Stimulated activated CD8-positive, alpha-beta memory T cell treated with anti-CD3 and anti-CD28 coated beads, Interleukin-4, amount 100 ng/mL, for 48 hours (primary cell): ENCODE measurements at regions not wholly inside any gene's neighbourhood (a gene's known extent, or its start where the extent isn't known, plus 50 kb on each side); places are given as distances from the start of the nearest gene placed in this dataset.

ENCODE experiments used
- DNase-seq: peaks from one replicate; pipeline ENCODE4 v3.0.0-alpha.2; 2020

DNA sequence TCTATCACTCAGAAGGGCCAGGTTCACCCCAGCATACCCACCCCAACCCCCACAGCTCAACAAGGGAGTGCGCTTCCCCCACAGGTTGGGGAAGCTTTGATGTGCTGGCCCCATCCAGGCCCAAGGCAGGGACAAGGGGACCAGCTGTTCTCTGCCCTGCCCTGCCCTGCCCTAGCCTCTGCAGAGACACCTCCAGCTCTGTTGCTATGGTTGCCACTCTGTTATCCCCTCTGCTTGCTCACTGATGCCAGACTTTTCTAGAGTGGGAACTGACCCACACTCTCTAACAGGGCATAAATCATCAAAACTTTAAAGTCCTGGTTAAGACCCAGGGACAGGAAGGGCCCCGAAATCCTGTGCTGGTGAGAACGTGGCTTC, 50.4 kb upstream of the ENPP7 start:
- no peak for DNase-seq

DNA sequence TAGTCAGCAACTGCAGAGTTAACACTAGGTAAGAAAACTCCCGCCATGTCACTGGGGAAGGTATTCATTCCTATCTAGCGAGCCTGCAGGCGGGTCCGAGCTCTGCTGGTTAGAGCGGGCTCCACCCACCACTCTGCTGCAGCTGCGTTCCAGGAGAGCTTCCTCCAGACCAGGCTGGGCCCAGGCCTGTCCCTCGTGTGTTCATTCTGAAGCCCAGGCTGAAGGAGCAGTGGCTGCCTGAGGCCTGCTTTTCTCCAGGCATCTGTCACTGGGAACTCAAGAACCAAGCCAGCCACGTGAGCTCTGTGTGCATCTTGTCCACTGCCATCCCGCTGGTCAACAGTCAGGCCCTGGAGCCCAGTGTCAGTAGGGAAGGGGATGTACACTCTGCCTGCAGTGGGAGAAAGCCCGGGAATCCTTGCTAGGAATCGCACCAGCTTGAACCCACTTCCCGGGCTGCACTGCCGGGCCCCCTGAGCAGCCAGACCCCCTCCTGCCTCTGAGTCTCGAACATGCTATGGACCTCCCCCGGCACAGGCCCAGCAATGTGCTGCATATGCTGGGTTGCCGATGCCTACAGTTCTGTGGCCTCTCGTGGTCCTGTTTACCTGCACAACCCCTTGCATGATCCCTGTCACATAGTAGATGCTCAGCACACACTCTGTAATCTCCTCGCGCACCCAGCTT, 51.0 kb upstream of the ENPP7 start:
- DNase-seq = no peak

DNA sequence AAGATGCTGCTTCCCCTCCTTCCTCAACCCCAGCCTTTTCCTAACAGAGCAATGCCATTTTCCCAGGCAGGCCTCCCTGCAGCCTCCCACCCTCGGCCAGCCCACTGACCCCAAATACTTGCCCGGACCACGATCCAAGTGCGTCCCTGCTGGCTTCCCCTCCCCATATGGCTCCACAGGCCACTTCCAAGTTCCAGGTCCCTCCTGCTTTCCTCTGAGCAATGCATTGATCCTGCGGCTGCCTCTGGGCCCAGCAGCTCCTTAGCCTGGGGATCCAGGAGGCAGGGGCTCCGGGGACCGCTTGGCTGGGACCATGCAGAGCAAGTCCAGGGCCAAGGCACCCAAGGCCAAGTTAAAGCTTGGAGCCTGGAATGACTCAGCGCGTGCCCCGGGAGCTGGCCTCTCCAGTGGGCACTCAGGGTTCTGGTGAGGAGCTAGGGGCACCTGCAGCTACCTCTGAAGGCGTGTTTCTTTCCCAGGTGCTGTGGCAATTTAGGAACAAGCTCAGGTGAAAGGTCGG, 51.9 kb upstream of the ENPP7 start:
- no peak for DNase-seq

DNA sequence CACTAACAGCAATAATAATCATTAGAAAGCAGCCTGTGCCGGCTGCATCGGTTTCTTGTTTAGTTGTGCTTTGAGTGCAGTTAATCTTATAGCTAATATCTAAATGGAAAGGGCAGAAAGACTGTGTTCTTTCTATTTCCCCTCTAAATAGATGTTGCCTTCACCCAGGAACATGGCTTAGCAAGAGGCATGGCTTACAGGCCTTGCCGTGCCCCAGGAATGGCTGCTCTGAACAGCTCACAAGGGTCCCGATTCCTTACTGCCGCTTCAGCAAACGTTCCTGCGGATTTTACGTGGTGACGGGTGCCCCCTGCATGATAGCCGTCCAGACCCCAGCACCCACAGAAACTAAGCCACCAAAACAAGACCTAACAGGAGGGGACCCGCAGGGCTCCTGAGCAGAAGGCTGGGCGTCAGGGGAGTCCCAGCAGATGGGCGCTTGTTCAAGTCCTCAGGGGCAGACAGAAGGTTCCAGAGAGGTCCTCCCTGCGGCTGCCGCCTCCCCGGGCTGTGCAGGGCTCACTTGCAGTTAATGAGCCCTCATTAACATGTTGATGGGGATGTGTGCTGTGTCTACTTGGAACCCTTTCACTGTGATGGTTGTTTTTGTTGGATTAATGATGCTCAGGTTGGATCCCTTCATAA, 52.5 kb upstream of the ENPP7 start:
- no peak for DNase-seq

DNA sequence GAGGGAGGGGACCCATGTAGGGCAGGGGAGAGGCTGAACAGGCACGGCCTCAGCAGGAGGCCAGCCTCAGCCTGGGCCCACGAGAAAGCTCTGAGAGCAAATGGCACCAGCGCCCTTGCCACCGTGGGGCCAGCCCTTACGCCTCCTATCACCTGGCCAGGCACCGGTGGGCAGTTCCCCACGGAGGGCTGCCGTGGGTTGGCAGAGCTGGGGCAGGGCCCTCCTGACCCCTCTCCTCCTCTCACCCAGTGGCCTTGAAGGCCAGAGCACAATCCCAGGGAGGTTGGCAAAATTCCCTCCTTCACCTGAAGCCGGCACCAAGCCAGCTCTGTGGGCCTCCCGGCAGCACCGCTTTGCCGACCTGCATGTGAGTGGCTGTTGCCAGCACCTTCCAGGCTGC, 53.1 kb upstream of the ENPP7 start:
- DNase-seq = no peak

DNA sequence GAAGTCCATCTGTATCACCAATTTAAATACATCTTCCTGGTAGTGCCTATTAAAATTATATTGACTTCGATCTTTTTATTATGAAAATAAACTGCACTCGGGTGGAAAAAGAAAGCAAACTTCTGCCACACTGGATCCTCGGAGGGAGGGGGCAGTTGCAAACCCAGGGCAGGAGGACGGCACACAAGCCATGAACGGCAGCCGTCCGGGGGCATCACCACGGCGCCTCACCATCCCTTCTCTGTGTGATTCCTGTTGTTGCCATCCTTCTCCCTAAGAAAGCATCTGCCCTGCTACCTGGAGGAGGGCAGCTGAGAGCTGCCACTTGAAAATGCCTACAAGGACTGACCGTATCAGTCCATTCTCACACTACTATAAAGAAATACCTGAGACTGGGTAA, 53.9 kb upstream of the ENPP7 start:
- no peak for DNase-seq

DNA sequence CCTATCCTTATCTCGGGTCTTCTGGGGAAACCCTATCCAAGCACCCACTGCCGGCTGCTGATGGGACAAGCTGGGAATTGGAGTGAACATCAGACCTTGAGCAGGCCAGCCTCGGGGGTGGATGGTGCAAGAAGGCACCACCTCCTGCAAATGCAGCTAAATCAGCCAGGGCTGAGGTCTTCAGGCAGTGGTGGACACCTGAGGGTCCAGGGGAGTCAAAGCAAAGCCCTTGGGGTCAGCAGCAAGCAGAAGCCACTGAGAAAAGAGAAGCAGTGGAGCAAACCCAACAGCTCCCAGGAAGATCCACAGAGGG, 55.4 kb upstream of the ENPP7 start:
- DNase-seq = no peak

DNA sequence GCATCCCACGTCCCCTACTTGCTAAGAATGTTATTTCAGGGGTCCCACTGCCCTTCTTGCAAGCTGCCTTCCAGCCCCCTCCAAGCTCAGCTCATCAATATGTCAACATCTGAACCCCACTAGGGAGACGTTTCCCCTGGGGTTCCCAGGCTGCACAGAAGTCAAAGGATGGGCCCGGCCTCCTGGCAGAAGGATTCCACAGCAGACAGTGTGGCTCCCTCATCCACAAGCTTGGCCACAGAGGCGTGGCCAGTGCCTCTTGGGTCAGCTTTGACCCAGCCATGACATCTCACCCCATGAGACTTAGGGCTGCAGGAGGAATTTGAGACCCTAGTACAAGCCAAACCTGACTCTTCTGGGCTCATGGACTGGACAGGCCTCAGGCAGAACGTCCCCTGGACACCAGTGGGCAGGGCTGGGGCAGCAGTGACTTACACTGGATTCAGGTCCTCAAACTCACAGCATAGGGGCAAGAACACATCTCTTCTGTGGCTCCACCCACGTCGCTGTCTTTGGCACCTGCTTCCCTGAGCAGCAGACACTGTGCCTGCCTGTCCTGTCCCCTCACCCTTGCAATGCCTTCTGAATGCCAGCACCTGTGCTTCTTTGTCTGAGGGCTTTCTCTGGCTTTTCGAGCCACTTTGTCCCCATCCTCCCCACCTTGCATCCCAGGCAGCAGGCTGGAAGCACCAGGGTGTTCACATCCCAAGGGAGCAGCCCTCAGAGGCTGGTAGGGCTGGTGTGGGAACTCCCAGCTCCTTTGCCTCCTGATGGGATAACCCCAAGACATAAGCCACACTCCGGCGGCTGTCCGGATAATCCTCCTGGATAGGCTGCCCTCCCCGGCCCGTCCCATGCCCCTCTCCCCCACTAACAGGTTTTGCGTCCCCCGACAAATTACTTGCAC, 56.0 kb upstream of the ENPP7 start:
- DNase-seq = no peak

DNA sequence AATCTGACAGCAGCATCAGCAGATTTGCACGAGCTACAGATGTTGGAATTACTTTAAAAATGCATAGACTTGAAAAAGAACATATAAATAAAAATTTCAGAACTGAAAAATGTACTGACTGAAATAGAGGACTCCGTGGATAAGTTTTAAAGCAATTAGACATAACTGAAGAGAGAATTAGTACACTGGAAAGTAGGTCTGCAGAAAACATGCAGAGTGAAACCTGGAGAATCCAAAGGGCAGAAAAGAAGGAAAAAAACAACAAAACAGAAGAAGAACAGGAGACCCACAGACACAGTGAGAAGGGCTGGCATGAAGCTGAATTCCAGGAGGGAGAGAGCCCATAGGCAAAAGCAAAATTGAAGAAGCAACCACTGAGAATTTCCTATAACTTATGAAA, 57.2 kb upstream of the ENPP7 start:
- no peak for DNase-seq

DNA sequence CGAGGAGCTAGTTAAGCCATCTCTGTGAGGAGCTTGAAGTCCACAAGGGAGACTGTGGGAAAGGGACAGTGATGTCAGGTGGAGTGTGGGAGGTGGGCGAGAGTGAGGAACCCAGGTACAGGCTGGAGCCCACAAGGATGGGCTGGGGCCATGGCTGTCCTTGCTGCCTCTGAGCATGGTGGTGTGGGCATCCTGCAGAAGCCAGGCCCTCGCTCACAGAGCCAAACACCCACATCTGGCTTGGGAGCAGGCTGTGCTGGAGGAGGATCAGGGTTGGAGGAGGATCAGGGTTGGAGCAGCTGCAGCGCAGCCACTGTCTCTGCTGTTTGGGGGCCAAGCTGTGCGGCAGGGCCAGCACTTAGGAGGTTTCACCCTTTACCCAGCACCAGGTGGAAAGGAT, 58.2 kb upstream of the ENPP7 start:
- no peak for DNase-seq

DNA sequence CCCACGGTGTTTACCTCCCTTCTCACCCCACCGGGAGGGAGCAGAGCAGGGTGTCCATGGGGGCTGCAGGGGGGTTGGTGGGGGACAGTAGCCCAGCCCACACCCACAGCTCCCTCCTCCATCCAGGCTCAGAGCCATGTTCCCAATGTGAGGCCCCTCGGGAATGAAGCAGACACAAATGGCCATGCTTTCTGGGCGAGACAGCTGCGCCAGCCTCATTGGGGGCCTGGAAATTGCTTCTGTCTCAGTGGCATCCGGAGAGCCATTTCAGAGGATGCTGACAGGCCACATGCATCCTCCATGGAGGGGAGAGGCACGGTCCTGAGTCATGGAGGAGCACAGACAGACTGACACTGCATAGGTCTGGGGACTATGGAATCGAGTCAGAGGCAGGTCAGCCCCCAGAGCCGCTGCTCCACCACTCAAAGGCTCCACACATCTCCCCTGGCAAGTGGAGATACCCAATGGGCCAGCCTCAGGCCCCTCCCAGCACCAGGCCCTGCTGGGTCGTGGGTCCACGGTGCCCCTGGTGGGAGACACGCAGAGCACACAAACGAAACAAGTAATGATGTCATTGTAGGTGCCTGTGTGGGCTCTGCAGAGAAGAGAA, 59.6 kb upstream of the ENPP7 start:
- DNase-seq = no peak

DNA sequence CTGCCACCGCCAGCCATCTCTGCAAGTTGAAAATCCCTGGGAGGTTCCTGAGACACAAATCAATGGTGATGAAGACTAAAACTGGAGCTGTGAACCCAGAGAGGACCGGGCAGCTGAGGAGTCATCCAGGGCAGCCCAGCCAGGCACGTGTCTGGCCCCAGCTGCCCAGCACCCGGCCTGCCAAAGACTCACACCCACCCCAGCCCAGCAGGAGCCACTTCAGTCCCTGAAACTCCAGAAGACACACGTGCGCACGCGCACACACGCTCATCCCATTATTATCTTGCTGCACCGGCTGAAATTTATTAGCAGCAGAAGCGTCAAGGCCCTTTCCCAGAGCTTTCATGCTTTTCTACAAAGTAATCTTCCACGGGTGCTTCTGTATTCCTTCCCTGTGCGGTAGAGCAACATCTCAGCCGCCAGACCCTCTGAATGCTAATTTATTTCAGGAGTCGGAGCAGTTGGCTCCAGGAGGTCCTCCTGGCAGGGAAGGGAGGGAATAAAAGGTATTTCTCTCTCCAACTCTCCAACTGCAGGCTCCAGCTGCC, 59.8 kb upstream of the RBFOX3 start:
- no peak for DNase-seq

DNA sequence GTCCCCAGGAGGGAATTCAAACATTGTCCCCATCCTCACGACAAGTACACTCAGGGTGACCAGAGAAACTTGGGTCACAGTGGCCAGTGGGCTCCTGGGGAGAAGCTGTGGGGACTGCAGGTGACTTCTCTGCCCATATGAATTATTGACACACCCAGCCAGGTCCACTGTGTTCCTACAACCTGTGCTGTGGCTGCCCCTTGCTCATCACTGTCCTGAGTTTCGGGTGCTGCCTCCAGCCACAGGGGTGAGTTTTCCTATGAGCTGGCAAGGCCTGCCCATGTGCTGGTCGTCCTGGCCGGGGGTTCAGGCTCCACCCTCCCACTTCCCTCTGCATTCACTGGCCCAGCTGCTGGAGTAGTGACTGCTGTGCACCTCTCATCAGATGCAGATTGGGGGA, 59.0 kb upstream of the RBFOX3 start:
- no peak for DNase-seq

DNA sequence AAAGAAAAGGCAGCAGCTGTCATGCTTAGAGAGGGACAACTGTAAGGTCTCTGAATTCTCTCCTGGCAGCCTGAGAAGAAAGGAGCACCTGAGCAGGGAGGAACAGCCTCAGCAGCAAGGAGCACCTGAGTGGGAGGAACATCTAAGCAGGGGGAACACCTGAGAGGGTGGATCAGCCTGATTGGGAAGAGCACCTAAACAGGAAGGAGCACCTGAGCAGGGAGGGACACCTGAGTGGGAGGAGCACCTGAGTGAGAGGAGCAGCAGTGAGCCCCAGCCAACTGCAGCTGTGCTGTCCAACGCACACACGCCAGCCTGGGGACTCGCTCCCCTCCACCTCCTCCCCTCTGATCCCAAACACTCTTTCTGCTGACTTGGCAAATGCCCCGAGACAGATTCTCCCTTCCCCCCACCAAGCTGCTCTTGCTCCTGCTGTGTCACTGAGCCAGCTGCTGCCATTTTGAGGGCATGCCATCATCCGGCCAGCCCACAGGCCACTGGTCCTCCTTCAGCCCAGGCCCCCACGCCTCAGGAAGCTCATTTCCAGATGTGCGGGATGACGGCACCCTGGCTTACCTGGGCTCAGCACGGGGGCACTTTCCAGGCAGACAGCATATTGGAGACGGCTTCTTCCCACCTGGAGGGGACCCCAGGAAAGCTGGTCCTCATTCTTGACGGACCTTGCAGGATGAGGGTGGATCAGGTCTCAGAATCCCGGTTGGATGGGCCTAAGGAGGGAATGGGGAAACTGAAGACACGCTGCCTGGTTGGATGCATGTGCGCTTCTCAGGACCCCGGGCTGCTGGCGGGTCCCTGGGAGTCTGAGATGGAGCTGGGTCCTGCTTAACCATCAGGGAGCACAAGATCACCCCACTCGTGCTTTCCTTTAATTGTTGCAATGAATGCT, 57.7 kb upstream of the RBFOX3 start:
- DNase-seq = no peak

DNA sequence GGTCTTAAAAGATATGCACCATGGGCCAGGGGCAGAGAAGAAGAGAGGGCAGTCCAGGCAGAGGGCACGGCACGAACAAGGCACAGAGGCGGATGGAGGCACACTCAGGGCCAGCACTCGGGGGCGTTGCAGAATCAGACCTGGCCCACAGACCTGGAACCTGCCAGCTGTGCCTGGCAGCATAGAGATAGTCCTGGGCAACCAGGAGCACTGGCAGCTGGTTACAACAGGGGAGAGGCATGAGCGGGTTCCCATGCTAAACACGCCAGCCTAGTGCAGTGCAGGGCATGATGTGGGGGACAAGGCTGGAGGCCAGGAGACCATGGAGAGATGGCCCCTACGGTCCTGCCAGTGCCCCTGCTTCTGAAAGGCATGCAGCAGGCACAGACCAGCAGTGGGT, 56.9 kb upstream of the RBFOX3 start:
- DNase-seq = no peak

DNA sequence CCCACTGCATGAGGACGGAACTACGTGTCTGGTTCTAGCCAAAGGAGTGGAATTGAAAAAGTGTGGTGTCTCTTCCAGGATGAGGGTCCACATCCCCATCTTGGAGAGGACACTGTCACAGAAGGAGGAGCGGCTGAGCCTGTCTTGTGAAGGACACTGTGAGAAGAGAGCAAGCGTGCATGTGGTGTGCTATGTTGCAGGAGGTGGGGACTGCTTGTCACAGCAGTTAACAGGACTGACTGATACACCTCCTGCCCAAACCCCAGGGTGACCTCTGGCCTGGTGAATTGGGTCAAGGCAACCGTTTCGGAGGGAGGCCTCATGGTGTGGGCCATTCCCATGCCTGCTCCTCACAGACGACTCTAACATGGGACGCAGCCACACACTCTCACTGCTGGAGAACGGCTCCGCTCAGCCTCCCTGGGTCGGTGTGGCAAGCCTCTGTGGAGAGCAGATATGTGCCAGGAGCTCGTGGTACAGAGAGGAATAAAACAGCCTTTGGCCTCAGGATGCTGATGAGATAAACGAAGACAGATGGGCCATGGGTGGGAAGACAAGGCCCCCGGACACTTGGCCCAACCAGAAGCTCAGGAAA, 56.4 kb upstream of the RBFOX3 start:
- DNase-seq = no peak

DNA sequence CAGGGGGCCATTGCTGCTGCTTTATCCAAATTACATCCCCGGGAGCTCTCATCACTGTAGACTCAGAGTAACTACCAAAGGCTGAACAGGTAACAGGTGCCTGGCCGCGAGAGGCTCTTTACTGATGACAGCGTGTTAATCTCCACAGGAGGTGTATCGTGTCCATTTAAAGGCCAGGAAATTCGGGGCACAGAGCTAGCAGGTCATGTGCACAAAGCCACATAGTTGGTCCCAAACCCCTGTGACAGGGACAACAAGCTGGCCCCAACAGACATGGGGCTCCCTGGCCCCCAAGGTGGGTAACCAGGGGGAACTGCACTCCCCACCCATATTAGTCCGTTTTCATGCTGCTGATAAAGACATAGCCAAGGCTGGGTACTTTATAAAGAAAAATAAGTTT, 55.3 kb upstream of the RBFOX3 start:
- DNase-seq = no peak

DNA sequence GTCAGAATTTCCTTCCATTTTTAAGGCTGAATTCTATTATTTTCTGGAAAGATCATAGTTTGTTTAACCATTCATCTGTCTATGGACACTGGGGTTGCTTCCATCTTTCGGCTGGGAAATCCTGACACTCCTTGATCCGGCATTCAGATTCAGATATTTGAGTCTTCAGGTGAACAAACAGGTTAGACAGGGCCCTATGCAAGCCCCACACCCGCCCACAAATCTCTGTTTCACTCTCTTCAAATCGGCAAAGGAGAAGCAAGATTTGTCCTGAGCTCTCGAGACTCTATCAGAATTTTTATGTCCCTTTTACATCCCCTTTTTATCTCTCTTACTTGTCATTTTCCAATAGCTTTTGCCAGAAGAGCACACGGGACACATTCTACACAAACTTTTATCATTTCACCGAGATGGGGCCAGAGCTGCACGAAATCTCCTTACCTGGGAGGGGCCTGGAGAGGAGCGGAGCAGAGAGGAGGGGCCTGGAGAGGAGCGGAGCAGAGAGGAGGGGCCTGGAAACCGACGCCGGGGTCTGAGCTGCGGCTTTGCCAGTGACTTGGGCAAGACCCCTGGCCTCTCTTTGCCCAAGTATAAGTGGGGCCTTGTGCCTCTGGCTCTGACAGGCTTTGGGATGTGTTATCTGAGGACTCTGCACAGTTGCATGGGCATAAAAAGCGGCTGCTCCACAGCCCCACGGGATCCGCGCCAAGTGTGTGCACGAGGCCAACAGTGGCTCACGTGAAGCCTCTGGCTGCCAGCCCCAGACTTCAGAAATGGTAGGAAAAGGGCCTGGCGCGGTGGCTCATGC, 54.3 kb upstream of the RBFOX3 start:
- peak; percentile 5 for DNase-seq

DNA sequence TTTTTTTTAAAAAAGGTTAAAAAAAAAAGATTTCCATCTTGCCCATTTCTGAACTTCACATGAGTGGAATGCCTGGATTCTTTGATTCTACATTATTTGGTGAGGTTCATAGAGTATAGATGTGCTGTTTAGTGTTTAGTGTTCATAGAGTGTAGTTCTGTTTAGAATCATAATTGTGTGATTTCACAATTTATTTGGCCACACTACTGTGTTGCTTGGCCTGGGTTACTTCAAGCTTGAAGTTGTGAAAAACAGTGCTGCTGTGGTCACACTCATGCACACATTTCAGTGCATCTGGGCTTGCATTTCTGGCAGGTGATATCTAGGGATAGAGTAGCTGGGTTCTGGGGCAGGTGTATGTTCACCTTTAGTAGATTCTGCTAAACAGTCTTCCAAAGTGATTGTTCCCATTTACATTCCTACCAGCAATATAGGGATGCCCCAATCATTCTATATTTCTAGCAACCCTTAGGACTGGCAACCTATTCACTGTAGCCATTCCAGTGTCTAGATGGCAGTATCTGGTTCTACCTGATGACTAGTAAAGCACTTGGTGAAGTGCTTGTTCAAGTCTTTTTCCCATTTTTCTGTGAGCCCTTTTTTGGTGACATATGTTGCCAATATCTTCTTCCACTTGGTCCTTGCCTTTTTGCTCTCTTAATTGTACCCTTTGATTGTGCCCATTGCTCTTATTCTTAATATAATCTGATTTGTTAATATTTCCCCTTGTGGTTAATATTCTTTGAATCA, 50.6 kb upstream of the RBFOX3 start:
- no peak for DNase-seq
